HG02610 (cell line): ENCODE measurements at regions not wholly inside any gene's neighbourhood (a gene's known extent, or its start where the extent isn't known, plus 50 kb on each side); places are given as distances from the start of the nearest gene placed in this dataset.
"Not testable (repeated sequence)": the region's sequence is repeated elsewhere in the genome, so short reads cannot be mapped to it uniquely, and the experiment has no call there.

ENCODE experiments used
- ATAC-seq: cut with Tn5 transposase; IDR thresholded peaks from one replicate; pipeline ENCODE4 v1.9.1; 2021; ENCODE audit warnings: mild to moderate bottlenecking, moderate library complexity; ENCODE audit not compliant: unreplicated experiment

DNA sequence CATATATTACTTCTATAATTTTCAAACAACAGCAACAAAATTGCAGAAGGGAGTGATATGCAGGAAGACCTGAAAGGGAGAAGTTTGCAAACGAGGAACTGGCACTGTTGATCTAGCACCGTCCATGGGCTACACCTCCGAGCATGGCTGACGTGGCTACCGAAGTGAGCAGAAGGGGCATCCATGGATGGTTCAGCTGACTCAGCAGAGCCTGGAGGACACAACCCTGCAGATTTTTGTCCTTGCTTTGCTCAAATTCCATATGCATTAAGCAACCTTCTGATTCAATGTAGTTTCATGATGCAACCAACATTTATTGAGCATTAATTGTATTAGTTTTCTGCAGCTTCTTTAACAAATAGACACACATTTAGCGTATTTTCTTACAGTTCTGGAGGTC is 191.2 kb downstream of the C1orf94 start:
- ATAC-seq: no peak

DNA sequence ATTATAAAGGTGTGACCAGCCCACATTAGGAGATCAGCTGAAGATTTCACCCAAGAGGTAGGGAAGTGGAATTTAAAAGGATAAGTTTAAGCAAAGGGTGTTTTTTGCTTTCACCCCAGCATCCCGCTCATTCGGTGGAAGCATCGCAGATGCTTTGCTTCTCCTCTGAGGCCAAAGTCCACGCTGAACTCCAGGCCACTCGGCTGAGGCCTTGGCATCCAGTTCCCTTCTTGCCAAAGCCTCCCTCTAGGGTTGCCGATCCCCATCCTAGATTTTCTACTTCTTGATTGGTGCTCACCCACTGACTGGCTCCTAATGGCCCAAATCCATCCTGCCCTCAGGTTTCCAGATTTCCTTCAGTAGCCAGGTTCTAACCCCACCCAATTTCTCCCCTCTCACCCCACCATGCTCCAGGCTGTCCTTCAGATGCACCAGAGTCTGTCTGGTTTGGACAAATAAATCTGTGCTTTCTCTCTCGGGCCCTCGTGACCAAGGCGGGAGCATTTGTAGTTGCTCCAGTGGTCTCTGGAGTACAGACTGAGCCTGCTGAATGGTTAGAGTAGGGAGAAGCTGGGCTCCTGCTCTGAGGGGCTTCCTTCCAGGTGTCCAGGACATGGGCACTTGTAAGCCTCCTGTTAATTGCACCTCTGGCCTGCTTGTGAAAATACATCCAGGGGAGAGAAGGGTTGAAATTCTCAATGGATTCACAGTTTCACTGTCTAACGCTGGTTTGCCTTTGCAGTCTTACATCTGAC is 193.2 kb downstream of the C1orf94 start:
- no peak for ATAC-seq

DNA sequence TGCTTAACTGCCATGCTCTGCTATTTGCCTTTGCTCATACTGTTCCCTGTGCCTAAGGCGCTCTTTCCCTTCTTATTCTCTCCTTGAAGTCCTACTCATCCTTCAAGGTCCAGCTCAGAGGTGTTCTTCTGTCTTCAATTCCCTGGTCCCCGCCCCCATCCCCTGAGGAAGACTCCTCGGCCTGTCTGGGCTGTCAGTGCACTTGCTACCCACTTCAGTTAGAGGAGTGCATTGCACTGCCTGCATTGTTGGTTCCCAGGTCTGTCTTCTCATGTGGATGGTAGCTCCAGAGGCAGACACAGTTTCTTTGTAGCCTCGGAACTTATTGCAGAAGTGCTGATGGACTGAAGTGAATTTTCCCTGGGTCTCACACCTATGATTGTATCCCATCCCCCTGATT is 194.0 kb downstream of the C1orf94 start:
- no peak for ATAC-seq

DNA sequence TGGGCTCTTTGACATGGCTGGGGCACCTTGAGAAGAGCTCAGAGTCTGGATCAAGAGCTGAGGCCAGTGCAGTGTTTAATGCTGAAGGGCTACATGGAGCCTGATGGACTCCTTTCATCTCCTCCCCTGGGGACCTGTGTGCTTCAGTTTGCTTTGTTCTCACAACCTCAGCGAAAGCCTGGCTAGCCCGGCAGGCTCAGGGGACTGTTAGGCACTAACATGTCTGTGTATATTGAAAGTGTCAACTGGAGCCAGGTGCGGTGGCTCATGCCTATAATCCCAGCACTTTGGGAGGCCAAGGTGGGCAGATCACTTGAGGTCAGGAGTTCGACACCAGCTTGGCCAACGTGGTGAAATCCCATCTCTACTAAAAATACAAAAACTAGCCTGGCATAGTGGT is 194.5 kb downstream of the C1orf94 start:
- ATAC-seq: not testable (repeated sequence)

DNA sequence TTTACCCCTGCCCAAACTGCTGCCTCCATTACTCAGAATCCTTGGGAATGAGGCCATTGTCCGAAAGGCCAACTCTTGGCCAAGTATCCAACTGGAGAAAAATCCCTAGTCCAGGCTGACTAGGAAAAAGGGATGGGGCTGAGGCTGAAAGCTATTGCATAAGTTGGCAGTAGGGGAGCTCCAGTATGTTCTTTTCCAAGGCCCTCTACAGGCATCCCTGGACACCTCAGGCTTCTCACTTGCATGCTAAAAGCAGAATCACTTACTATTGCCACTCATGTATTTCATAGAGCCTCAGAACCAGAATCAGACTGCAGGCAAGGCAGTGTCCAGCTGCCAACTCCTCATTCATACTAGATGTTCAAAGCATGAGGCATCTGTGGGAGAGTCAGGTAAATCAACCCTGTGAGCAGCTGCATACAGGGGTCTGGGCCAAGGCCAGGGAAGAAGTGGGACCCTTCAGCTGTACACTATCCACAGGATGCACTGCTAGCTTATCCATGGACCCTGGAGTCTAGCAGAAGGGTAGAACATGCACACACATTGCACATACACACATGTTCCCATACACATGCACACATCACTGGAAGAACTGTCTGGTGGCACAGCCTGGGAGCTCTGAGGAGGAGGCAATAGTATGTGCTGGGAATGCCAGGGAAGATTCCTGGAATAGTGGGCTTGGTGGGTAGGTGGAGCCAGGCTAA is 195.3 kb downstream of the C1orf94 start:
- ATAC-seq: no peak

DNA sequence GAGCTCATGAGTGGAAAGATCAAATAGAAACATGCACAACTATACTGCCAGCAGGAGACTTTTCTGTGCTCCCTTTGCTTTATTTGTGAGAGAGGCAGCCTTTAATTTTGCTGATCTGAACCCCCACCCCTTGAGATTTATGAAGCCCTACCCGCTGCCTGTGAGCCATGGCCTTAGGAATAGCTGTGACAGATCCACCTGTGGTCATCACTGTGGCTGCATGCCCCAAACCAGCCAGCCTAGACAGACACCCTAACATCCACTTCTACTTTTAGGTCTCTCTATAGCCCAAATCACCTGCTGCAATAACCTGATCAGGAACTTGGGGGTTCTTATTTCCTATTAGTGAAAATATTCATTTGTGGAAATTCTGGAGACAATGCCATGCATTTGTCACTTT is 196.2 kb downstream of the C1orf94 start:
- no peak for ATAC-seq

DNA sequence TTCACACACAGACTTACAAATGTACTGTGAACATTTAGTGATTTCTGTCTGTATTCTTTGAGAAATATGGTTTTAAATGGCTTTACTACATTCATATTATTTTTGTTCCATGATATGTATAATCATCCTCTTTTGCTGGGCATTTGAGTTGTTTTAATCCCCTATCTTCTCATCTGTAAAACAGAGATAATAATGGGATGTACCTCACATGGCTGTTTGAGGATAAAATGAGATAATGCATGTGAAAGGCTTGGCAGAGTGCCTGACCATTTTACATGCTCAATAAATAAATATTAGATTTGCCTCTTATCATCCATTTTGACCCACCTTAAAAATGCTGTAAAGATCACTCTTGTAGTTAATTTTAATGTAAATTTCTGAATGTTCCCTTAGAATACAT is 197.2 kb downstream of the C1orf94 start:
- no peak for ATAC-seq

DNA sequence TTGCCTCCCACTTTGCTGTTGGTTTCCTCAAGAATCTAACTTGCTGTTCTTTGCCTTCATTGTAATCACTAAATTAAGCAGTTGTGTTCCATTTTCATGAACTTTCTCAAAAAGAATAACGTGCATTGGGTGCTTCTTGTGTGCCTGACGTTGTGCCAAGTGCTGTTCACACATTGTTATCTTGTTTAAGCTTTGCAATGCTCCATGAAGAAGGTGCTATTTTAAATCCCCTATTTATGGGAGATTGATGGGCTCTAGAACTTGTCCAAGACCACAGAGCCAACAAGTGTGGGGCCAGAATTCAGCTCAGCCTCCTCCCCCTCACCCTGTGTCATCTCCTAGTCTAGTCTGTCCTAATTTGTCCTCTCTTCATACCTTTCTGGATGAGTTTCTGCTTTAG is 199.8 kb downstream of the C1orf94 start:
- ATAC-seq: no peak

DNA sequence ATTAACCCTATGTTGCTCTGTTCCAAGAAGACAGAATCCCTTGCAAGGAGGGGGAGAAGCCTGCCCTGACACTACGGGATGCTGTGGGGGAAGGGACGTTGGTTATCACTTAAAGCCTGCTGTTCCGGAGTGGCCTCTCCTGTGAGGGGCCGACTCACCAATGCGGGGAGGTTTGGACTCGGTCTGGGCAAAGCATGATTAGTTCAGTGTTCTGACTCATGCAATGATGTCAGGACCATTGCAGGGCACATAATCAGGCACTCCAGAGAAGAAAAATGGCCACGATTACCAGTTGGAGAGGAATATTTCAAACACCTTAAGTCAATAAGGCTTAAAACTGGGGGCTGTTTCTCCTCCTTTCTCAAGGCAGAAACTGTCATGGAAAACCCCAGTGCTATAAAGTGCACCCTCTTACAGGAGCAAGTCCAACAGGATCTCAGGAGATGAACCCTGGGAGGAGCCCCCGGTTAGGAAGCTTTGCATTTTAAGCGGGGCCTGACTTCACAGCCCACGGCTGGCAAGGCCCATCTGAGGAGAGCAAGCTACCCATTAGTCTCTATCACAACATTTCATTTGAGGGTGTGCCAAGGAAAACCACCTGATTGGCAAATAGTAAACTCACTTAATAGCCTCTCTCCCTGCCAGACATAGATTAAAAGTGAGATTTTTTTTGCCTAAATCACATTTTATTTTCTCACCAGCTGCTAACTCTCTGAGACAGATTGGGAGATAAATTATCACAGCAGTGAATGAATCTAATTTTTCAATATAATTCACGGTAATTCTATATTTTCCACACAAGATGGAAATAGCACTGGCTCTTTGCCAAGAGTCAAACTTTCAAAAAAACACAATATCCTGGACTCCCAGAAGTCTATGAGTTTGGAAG is 202.5 kb downstream of the C1orf94 start:
- no peak for ATAC-seq

DNA sequence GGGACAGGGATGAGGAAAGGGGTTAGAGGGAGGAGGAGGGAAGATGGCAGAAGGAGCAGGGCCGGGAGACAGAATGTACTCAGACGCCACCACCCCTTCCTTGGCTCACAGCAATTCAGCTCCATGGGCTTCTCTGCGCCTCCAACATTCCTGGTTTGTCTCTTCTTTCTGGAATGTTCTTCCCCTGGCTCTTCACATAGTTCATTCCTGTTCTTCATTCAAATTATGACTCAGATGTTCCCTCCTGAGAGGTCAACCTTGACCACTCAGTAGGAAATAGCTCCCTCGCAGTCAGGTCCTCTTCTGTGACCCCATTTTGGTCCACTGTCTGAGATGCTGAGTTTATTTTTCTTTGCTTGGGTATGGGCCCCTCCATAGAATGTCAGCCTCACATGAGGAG is 203.2 kb downstream of the C1orf94 start:
- ATAC-seq: no peak

DNA sequence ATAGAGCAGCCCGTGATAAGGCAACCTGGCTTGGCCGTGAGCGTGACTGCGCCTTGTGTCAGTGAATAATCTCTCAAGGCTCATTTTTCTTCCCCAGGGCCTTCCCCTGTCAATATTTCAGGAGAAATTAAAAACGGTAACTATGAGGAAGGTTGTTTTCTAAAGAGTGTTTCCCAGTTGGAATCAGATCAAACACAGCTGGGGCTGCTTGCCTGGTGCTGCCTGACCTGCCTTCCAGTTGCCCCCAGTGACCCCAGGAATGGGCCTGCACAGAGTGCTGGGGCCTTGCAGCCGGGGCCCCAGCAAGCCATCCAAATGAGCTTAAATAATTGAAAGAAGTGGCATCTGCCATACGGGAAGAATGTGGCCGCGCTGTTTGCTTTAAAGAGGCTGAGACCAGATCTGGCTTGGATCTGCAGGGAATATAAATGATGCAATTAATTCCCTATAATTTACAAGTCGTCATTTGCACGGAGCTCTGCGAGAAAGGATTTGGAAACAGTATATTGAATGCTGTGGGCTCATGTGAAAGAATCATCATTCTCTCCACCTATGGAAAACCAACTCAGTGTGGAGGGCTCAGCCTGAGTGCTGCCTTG is 203.9 kb downstream of the C1orf94 start:
- ATAC-seq: no peak

DNA sequence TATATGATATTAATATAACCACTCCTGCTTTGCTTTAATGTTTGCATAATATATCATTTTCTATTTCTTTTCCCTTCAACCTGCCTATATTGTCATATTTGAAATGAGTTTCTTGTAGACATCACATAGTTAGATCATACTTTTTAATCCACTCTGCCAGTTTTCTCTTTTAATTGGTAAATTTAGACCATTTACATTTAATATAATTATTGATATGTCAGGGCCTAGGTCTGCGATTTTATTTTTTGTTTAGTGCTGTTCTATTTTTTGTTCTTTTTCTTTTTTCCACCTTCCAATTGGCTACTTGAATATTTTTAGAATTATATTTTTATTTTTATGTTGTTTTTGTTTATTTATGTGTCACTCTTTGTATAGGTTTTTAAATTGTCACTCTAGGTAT is 213.3 kb downstream of the C1orf94 start:
- ATAC-seq: no peak

DNA sequence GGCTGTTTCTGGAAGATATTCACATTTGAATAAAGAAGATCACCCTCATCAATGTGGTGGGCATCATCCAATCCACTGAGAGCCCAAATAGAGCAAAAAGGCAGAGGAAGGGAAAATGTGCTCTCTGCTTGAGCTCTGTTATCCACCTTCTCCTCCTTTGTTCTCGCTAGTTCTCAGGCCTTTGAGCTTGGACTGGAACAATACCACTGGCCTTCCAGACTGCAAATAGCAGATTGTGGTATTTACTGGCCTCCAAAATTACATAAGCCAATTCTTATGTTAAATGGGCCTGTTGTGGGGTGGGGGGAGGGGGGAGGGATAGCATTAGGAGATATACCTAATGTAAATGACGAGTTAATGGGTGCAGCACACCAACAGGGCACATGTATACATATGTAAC is 219.3 kb downstream of the C1orf94 start:
- ATAC-seq: no peak

DNA sequence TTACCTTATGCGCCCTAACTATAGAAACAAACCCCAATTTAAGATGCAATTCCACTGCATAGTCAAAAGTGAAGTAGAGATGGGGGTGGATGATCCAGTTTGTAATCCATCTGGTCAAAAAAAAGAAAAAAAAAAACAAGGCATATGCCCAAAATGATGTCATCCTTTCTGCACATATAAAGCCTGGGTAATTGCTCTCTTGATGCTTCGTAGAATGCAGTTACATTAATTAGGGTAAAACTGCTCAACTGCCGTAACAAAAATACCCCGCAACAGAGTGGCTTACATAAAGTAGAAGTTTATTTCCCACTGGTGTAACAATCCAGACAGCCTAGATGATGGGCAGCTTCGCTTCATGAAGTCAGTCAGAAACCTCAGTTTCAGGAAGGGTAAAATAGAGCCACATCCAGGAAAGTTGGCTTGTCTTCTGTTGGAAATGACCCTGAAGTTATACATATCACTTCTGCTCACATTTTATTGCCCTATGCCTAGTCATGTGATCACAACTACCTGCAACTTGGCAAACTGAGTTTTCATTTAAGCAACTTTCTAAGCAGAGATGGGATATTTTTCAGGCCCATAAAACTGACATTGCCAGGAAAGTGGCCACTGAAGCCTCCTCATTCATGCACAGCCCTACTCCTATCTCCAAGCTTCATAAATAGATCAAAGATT is 221.7 kb downstream of the C1orf94 start:
- no peak for ATAC-seq

DNA sequence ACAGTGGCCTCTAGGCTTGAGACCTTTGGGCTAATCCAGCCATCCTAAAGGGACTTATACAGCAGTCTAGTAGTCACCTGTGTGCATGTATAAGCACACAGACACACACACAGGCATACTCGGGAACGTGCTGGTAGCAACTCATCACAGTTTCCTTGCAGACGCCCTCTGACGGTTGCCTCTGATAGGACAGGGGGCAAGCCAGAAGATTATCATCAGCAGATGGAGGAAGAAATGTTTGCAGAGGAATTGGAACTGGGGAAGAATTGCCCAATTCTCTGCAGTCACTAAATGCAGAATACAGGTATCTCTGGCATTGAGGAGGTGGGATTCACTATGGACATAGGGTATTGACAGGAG is 222.2 kb downstream of the C1orf94 start:
- ATAC-seq: no peak

DNA sequence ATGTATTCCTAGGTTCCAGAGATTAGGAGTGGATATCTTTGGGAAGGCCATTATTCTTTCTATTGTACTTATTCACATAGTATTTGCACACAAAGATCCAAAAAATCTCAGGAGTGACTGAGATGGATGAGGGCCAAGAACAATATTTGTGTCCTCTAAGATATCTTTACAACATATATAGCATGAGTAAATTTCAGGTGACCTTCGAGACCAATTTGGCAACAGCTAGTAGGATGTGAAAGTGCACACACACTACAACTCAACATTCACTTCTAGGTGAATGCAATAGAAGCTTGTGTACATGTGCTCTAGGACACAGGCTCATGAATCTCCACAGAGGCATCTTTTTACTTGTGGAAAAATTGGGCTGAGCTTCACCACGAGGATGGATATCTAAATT is 224.0 kb downstream of the C1orf94 start:
- ATAC-seq: no peak

DNA sequence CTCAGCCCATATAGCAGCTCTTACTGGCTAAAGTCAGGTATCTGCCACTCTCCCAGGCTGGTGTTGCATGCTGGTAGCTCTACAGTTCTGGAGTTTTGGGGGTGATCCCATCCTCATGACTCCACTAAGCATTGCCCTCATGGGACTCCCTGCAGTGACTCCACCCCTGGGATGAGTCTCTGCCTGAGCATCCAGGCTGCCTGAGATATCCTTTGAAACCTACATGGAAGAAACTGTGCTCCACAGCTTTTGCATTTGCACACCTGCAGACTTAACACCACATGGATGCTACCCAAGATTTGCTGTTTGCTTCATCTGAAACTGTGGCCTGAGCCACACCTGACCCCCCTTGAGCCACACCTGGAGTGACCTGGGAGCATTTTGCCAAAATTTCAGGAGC is 226.4 kb downstream of the C1orf94 start:
- no peak for ATAC-seq

DNA sequence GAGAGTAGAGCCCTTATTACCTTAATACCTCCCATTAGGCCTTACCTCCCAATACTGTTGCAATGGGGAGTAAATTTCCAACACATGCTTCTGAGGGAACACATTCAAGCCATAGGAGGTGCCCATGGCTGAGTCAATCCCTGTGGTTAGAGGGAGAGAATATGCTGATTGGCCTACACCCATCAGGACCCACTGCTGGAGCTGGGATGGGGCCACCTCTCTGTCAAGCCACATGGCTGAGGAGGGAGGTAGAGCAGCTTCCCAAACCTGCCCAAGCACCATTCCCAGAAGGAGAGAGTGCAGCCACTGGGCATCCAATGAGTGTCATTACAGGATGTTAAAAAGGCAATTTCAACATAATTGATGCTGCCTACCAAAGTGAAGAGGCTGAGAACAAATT is 228.1 kb downstream of the C1orf94 start:
- no peak for ATAC-seq

DNA sequence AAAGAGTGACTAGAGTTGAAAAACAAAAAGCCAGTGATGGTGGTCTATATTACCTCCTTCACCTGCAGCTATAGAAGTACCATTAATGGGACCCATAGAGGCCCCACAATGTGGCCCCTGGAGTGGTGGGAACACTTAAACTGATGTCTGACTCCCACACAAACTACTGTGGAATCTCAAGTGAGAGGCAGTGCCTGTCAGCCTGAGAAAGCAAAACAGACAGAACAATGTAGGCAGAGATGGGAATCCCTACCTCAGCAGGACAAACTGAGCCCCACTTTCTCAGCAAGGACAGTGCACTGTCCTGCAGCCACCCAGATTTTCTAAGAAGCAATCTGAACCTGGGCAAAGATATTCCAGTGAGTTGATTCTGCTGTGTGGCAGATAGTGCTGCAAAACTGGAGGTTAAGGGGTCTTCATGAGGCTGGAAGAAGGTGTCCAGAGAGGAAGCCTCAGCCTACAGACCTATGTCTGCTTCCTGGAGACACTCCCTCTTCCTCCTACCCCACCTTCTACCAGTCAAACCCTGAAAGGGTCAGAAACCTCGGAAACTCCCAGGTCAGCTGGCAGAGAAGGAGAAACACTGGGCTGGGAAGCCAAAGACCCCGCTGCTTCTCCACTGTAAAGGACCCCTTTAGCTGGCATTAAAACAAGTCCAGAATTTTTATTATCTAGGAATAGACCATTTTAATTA is 228.7 kb downstream of the C1orf94 start:
- no peak for ATAC-seq

DNA sequence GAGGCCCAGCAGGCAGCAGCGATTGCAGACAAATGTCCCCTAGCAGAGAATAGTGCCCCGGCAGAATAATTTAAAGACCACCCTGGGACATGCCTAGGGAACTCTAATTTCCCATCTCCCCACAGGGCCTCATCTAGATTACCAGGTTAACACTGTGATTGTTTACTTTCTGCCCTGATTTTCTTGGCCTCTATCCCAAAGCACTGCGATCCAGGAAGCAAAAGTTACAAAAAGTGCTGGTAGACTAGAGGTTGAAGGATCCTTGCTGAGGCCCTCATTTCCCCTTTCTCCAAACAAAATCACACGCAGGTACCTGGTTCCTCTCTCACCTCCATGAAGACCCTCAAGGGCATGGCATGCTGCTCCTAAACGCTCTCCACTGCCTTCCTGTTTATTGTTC is 229.7 kb downstream of the C1orf94 start:
- ATAC-seq: no peak
